ENCODE measurements at regions not wholly inside any gene's neighbourhood (a gene's known extent, or its start where the extent isn't known, plus 50 kb on each side); places are given as distances from the start of the nearest gene placed in this dataset.
"Not testable (repeated sequence)": the region's sequence is repeated elsewhere in the genome, so short reads cannot be mapped to it uniquely, and the experiment has no call there.

DNA sequence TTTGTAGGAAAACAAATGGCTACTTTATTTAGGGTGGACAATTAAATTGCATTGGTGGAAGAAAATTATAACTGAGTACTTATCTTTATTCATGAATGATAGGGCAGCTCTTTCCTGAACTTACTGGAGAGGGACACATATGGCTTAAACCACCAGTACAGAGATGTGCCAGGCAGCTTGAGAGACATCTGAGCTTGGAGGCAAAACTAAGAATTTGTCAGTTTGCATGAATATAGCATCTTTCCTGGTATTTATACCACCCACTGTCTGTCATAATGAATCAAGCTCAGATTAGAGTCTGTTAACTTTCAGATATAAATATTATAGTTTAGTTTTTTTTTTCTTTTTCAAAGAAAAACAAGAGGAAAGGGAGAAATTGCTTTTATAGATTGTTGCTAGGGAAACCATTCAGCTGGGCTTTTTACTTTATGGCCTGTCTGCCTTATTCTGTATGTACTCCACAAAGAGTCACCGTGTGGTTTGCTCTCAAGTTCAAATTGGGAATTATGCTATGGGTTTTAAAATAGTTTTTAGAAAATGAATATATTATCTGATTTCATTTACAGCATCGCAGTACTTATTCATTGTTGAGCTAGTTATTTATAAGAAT, 477.0 kb upstream of the CHORDC1 start:
- H3K9me3 ChIP-seq (ENCODE audit: low read length), result no peaks in the 10 kb centered on the region
- POLR2A ChIA-PET (ENCODE audit: unreplicated experiment), result no interaction called here
- intact Hi-C loops (cut with micrococcal nuclease), result no loop called here

DNA sequence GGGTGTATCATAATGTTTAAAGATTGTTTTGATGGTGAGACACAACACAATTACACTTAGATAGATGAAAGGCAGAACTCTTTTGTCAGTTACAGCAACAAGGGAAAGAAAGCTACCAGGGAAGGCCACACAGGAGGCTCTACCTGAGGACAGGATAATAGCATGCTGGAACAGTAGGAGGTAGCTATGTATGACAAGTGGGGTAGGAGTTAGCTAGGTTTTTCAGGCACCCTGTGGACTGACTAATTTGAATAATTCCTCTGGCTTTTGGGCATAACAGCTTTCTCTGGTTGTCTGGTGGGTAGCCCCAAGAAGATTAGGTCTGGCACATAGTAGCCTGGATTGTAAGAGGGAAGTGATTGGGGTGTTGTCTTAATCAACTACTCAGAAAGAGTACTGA, 475.4 kb upstream of the CHORDC1 start:
- H3K4me2 ChIP-seq (ENCODE audit: low read length), result no peak overlapping the region
- H3K9ac ChIP-seq (ENCODE audit: low read length), result no peak overlapping the region
- H3K9me2 ChIP-seq (replicated peaks; ENCODE audit: low read length), result no peaks in the 10 kb centered on the region
- ATAC-seq, result no peak
- BruUV-seq (replicated peaks), result no TSS peak
- CTCF ChIA-PET, result no interaction called here
- intact Hi-C loops (cut with micrococcal nuclease), result no loop called here
- no peak overlapping the region for H3K27ac ChIP-seq (ENCODE audit: low read length)
- H3K4me1 ChIP-seq (ENCODE audit: insufficient read depth, low read length), result no peaks in the 10 kb centered on the region
- no peak for DNase-seq
- no peaks in the 10 kb centered on the region for H3K27me3 ChIP-seq (ENCODE audit: low read length)
- H2AFZ ChIP-seq (ENCODE audit: low read length), result no peak overlapping the region
- no peaks in the 10 kb centered on the region for H3K79me2 ChIP-seq (ENCODE audit: low read length)
- TF ChIP-seq, protein P1, sequence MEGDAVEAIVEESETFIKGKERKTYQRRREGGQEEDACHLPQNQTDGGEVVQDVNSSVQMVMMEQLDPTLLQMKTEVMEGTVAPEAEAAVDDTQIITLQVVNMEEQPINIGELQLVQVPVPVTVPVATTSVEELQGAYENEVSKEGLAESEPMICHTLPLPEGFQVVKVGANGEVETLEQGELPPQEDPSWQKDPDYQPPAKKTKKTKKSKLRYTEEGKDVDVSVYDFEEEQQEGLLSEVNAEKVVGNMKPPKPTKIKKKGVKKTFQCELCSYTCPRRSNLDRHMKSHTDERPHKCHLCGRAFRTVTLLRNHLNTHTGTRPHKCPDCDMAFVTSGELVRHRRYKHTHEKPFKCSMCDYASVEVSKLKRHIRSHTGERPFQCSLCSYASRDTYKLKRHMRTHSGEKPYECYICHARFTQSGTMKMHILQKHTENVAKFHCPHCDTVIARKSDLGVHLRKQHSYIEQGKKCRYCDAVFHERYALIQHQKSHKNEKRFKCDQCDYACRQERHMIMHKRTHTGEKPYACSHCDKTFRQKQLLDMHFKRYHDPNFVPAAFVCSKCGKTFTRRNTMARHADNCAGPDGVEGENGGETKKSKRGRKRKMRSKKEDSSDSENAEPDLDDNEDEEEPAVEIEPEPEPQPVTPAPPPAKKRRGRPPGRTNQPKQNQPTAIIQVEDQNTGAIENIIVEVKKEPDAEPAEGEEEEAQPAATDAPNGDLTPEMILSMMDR (conservative IDR thresholded peaks at IDR 0.05; ENCODE audit: low read depth, low read length), result no peak
- TF ChIP-seq EZH2 (IDR thresholded peaks at IDR 0.05; ENCODE audit: low read length, unreplicated experiment) (no peak), EZH2phosphoT487 (IDR thresholded peaks at IDR 0.05; ENCODE audit: borderline replicate concordance, low read length) (no peak)
- no peak overlapping the region for H3K4me3 ChIP-seq (ENCODE audit: low read length)
- no peaks in the 10 kb centered on the region for H4K20me1 ChIP-seq (ENCODE audit: low read length)
- H3K9me3 ChIP-seq (ENCODE audit: low read length), result no peaks in the 10 kb centered on the region
- POLR2A ChIA-PET (ENCODE audit: unreplicated experiment), result no interaction called here
- no peaks in the 10 kb centered on the region for H3K36me3 ChIP-seq (ENCODE audit: low read depth, low read length)
- H3F3A ChIP-seq (ENCODE audit: low read length, unreplicated experiment), result no peaks in the 10 kb centered on the region

More for the DNA sequence above, 477.0 kb upstream of the CHORDC1 start:
- DNase-seq, result no peak
- Histone ChIP-seq H3K4me2 (ENCODE audit: low read length) (no peak overlapping the region), H3K4me3 (ENCODE audit: low read length) (no peak overlapping the region), H3F3A (ENCODE audit: low read length, unreplicated experiment) (no peaks in the 10 kb centered on the region), H3K36me3 (ENCODE audit: low read depth, low read length) (no peaks in the 10 kb centered on the region), H3K27ac (ENCODE audit: low read length) (no peak overlapping the region), H4K20me1 (ENCODE audit: low read length) (no peaks in the 10 kb centered on the region), H3K9ac (ENCODE audit: low read length) (no peak overlapping the region), H3K4me1 (ENCODE audit: insufficient read depth, low read length) (no peaks in the 10 kb centered on the region), H3K79me2 (ENCODE audit: low read length) (no peaks in the 10 kb centered on the region), H3K9me2 (replicated peaks; ENCODE audit: low read length) (no peaks in the 10 kb centered on the region), H2AFZ (ENCODE audit: low read length) (no peak overlapping the region), H3K27me3 (ENCODE audit: low read length) (no peaks in the 10 kb centered on the region)
- CTCF ChIA-PET, result no interaction called here
- TF ChIP-seq EZH2phosphoT487 (IDR thresholded peaks at IDR 0.05; ENCODE audit: borderline replicate concordance, low read length), result no peak
- TF ChIP-seq, protein P1 (conservative IDR thresholded peaks at IDR 0.05; ENCODE audit: low read depth, low read length), result no peak
- no peak for TF ChIP-seq EZH2 (IDR thresholded peaks at IDR 0.05; ENCODE audit: low read length, unreplicated experiment)
- BruUV-seq (replicated peaks), result no TSS peak
- no peak for ATAC-seq

DNA sequence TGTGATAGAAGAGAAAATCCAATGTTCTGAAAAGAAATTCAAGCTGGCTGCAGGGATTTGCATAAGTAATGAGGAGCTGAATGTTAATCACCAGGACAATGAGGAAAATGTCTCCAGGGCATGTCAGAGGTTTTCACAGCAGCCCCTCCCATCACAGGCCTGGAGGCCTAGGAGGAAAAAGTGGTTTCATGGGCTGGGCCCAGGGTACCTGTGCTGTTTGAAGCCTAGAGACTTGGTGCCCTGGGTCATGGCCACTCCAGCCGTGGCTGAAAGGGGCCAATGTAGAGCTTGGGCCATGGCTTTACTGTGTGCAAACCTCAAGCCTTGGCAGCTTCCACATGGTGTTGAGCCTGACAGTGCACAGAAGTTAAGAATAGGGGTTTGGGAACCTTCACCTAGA, 452.6 kb upstream of the CHORDC1 start:
- H3K9me2 ChIP-seq (replicated peaks; ENCODE audit: low read length); H3K4me1 ChIP-seq (ENCODE audit: insufficient read depth, low read length); intact Hi-C loops (cut with micrococcal nuclease); H3K9ac ChIP-seq (ENCODE audit: low read length); BruUV-seq (replicated peaks); CTCF ChIA-PET; H2AFZ ChIP-seq (ENCODE audit: low read length); H3K27me3 ChIP-seq (ENCODE audit: low read length); H3K36me3 ChIP-seq (ENCODE audit: low read depth, low read length); POLR2A ChIA-PET (ENCODE audit: unreplicated experiment); H3K27ac ChIP-seq (ENCODE audit: low read length); ATAC-seq; H3K9me3 ChIP-seq (ENCODE audit: low read length); H3F3A ChIP-seq (ENCODE audit: low read length, unreplicated experiment); H3K4me3 ChIP-seq (ENCODE audit: low read length); H4K20me1 ChIP-seq (ENCODE audit: low read length); DNase-seq; H3K79me2 ChIP-seq (ENCODE audit: low read length); H3K4me2 ChIP-seq (ENCODE audit: low read length): not testable (repeated sequence)
